ENCODE measurements at regions not wholly inside any gene's neighbourhood (a gene's known extent, or its start where the extent isn't known, plus 50 kb on each side); places are given as distances from the start of the nearest gene placed in this dataset.

GRCh38 chr5:25427240-25427639 is 782.5 kb upstream of the CDH10 start:
- no peak overlapping the region for H3K4me3 ChIP-seq
- 88 to 97% (median 94%) methylated on average over 1 of the region's 1 CpG for WGBS, 5 donors
- TF ChIP-seq, protein P1, sequence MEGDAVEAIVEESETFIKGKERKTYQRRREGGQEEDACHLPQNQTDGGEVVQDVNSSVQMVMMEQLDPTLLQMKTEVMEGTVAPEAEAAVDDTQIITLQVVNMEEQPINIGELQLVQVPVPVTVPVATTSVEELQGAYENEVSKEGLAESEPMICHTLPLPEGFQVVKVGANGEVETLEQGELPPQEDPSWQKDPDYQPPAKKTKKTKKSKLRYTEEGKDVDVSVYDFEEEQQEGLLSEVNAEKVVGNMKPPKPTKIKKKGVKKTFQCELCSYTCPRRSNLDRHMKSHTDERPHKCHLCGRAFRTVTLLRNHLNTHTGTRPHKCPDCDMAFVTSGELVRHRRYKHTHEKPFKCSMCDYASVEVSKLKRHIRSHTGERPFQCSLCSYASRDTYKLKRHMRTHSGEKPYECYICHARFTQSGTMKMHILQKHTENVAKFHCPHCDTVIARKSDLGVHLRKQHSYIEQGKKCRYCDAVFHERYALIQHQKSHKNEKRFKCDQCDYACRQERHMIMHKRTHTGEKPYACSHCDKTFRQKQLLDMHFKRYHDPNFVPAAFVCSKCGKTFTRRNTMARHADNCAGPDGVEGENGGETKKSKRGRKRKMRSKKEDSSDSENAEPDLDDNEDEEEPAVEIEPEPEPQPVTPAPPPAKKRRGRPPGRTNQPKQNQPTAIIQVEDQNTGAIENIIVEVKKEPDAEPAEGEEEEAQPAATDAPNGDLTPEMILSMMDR (IDR thresholded peaks at IDR 0.05 in 8 of 11, conservative IDR thresholded peaks at IDR 0.05 in 3 of 11) = no peak
- no peak for TF ChIP-seq POLR2A (IDR thresholded peaks at IDR 0.05)
- TF ChIP-seq POLR2AphosphoS5 (IDR thresholded peaks at IDR 0.05) = no peak

GRCh38 chr5:25423271-25423670 is 778.5 kb upstream of the CDH10 start:
- H3K4me1 ChIP-seq = no peaks in the 10 kb centered on the region
- WGBS, 5 donors = 79 to 93% (median 89%) methylated on average over 1 of the region's 1 CpG
- no peaks in the 10 kb centered on the region for H3K36me3 ChIP-seq
- no peak overlapping the region for H3K4me3 ChIP-seq
- TF ChIP-seq, protein P1 (IDR thresholded peaks at IDR 0.05 in 8 of 11, conservative IDR thresholded peaks at IDR 0.05 in 3 of 11) = no peak
- TF ChIP-seq POLR2AphosphoS5 (IDR thresholded peaks at IDR 0.05) = no peak
- no peak overlapping the region for H3K27ac ChIP-seq
- intact Hi-C loops (cut with DNase I; ENCODE audit: low total_unique reads) = no loop called here
- no peaks in the 10 kb centered on the region for H3K27me3 ChIP-seq (replicated peaks in 1 of 7)
- no peak for DNase-seq
- H3K9me3 ChIP-seq = no peaks in the 10 kb centered on the region

More at GRCh38 chr5:25427240-25427639, 782.5 kb upstream of the CDH10 start:
- Histone ChIP-seq H3K27ac (no peak overlapping the region), H3K9me3 (peaks cover 0 to 4% (median 0%) of the 10 kb centered on the region in 8 donors), H3K36me3 (no peaks in the 10 kb centered on the region), H3K27me3 (replicated peaks in 1 of 7) (no peaks in the 10 kb centered on the region), H3K4me1 (no peaks in the 10 kb centered on the region)
- DNase-seq = no peak
- intact Hi-C loops (cut with DNase I; ENCODE audit: low total_unique reads) = no loop called here

GRCh38 chr5:25419684-25420083 is 774.9 kb upstream of the CDH10 start:
- no peak overlapping the region for H3K4me3 ChIP-seq
- WGBS, 5 donors = 71 to 91% (median 84%) methylated on average over 2 of the region's 2 CpGs
- H3K36me3 ChIP-seq = no peaks in the 10 kb centered on the region
- no peaks in the 10 kb centered on the region for H3K27me3 ChIP-seq (replicated peaks in 1 of 7)
- TF ChIP-seq, protein P1 (IDR thresholded peaks at IDR 0.05 in 8 of 11, conservative IDR thresholded peaks at IDR 0.05 in 3 of 11) = no peak
- no peak for TF ChIP-seq POLR2A (IDR thresholded peaks at IDR 0.05)
- TF ChIP-seq POLR2AphosphoS5 (IDR thresholded peaks at IDR 0.05) = no peak
- no peaks in the 10 kb centered on the region for H3K4me1 ChIP-seq
- intact Hi-C loops (cut with DNase I; ENCODE audit: low total_unique reads) = no loop called here
- no peak for DNase-seq
- H3K9me3 ChIP-seq = peaks cover 0 to 12% (median 0%) of the 10 kb centered on the region in 8 donors
- H3K27ac ChIP-seq = no peak overlapping the region

GRCh38 chr5:25418978-25419377 is 774.2 kb upstream of the CDH10 start:
- H3K27ac ChIP-seq = no peak overlapping the region
- WGBS, 5 donors = 55 to 64% (median 58%) methylated on average over 3 of the region's 3 CpGs
- no peaks in the 10 kb centered on the region for H3K4me1 ChIP-seq
- no peak overlapping the region for H3K4me3 ChIP-seq
- no peak for DNase-seq
- no peaks in the 10 kb centered on the region for H3K36me3 ChIP-seq
- intact Hi-C loops (cut with DNase I; ENCODE audit: low total_unique reads) = no loop called here
- peaks cover 0 to 12% (median 0%) of the 10 kb centered on the region in 8 donors for H3K9me3 ChIP-seq
- no peaks in the 10 kb centered on the region for H3K27me3 ChIP-seq (replicated peaks in 1 of 7)
- TF ChIP-seq POLR2AphosphoS5 (IDR thresholded peaks at IDR 0.05) (no peak), POLR2A (IDR thresholded peaks at IDR 0.05) (no peak)
- TF ChIP-seq, protein P1 (IDR thresholded peaks at IDR 0.05 in 8 of 11, conservative IDR thresholded peaks at IDR 0.05 in 3 of 11) = no peak
